NCI-H1048 (cell line): ENCODE measurements at regions not wholly inside any gene's neighbourhood (a gene's known extent, or its start where the extent isn't known, plus 50 kb on each side); places are given as distances from the start of the nearest gene placed in this dataset.

Experiments
- DNase-seq: peaks from one replicate; lab custom pipeline; 2025; lab: John Stamatoyannopoulos, UW

- DNase-seq: no peak
These were observed 308.7 kb downstream of the SAMD5 start for GRCh38 chr6:147817042-147817689.

- no peak for DNase-seq
These were observed 312.0 kb downstream of the SAMD5 start for GRCh38 chr6:147820520-147820919.

- DNase-seq: no peak
These were observed 312.9 kb downstream of the SAMD5 start for GRCh38 chr6:147821295-147821897.

GRCh38 chr6:147823936-147824335, 315.4 kb downstream of the SAMD5 start:
- no peak for DNase-seq

GRCh38 chr6:147825848-147826247, 317.4 kb downstream of the SAMD5 start:
- no peak for DNase-seq

- no peak for DNase-seq
These were observed 318.2 kb downstream of the SAMD5 start for GRCh38 chr6:147826698-147827097.

- no peak for DNase-seq
These were observed 320.9 kb downstream of the SAMD5 start for GRCh38 chr6:147829418-147829817.

GRCh38 chr6:147829835-147830234, 321.3 kb downstream of the SAMD5 start:
- no peak for DNase-seq

- no peak for DNase-seq
These were observed 322.9 kb downstream of the SAMD5 start for GRCh38 chr6:147831356-147831755.

GRCh38 chr6:147833607-147834006, 325.1 kb downstream of the SAMD5 start:
- no peak for DNase-seq

GRCh38 chr6:147834084-147834776, 325.7 kb downstream of the SAMD5 start:
- no peak for DNase-seq

- DNase-seq: no peak
These were observed 329.1 kb downstream of the SAMD5 start for GRCh38 chr6:147837540-147837939.

- no peak for DNase-seq
These were observed 331.5 kb downstream of the SAMD5 start for GRCh38 chr6:147839708-147840610.

GRCh38 chr6:147841547-147842148, 333.2 kb downstream of the SAMD5 start:
- DNase-seq: no peak

GRCh38 chr6:147849401-147850330, 341.2 kb downstream of the SAMD5 start:
- DNase-seq: no peak

- no peak for DNase-seq
These were observed 344.3 kb downstream of the SAMD5 start for GRCh38 chr6:147852772-147853171.

GRCh38 chr6:147853574-147853973, 345.1 kb downstream of the SAMD5 start:
- DNase-seq: no peak

GRCh38 chr6:147855803-147856482, 347.5 kb downstream of the SAMD5 start:
- no peak for DNase-seq

GRCh38 chr6:147856687-147857086, 348.2 kb downstream of the SAMD5 start:
- no peak for DNase-seq

GRCh38 chr6:147858421-147858820, 349.9 kb downstream of the SAMD5 start:
- DNase-seq: no peak
